ENCODE measurements at regions not wholly inside any gene's neighbourhood (a gene's known extent, or its start where the extent isn't known, plus 50 kb on each side); places are given as distances from the start of the nearest gene placed in this dataset.
"Not testable (repeated sequence)": the region's sequence is repeated elsewhere in the genome, so short reads cannot be mapped to it uniquely, and the experiment has no call there.

GRCh38 chr10:51014680-51015389 is 59.5 kb upstream of the PRKG1 start:
- TF ChIP-seq FOXA2 (IDR thresholded peaks at IDR 0.05) (no peak), ZBTB33 (IDR thresholded peaks at IDR 0.05) (no peak), YY1 (IDR thresholded peaks at IDR 0.05) (no peak), ATF3 (IDR thresholded peaks at IDR 0.05) (no peak), HNF4A (conservative IDR thresholded peaks at IDR 0.05) (no peak), HNF4G (IDR thresholded peaks at IDR 0.05) (no peak), TAF1 (conservative IDR thresholded peaks at IDR 0.05) (no peak), FOXA1 (IDR thresholded peaks at IDR 0.05) (no peak), RAD21 (IDR thresholded peaks at IDR 0.05) (no peak), SP1 (IDR thresholded peaks at IDR 0.05) (no peak), MAX (IDR thresholded peaks at IDR 0.05) (no peak), GABPA (IDR thresholded peaks at IDR 0.05 in 1 of 2, conservative IDR thresholded peaks at IDR 0.05 in 1 of 2) (no peak), RXRA (IDR thresholded peaks at IDR 0.05) (no peak), EGR1 (IDR thresholded peaks at IDR 0.05; ENCODE audit: low read depth in 2 of 2) (no peak), CTCF (IDR thresholded peaks at IDR 0.05; ENCODE audit: low read depth, low read length, missing input control) (no peak), REST (IDR thresholded peaks at IDR 0.05) (no peak), NR2F2 (IDR thresholded peaks at IDR 0.05) (no peak)
- no peak overlapping the region for H3K9ac ChIP-seq (ENCODE audit: low read depth in 1 of 2, low read length in 2 of 2)
- WGBS = 37% methylated on average over 4 of the region's 4 CpGs
- H3K27ac ChIP-seq (ENCODE audit: low read depth in 1 of 2, low read length in 2 of 2) = no peak overlapping the region
- no peaks in the 10 kb centered on the region for H3K27me3 ChIP-seq (ENCODE audit: control insufficient read depth in 4 of 4, insufficient read depth in 4 of 4, low read length in 3 of 4)
- H3K9me3 ChIP-seq (ENCODE audit: control insufficient read depth in 4 of 4, low read length in 3 of 4) = no peaks in the 10 kb centered on the region
- no peaks in the 10 kb centered on the region for H3K4me1 ChIP-seq (ENCODE audit: control insufficient read depth in 4 of 4, insufficient read depth in 4 of 4, low read length in 3 of 4)
- H3K36me3 ChIP-seq (ENCODE audit: control insufficient read depth in 4 of 4, insufficient read depth in 3 of 4, low read depth in 1 of 4, low read length in 3 of 4) = no peaks in the 10 kb centered on the region
- DNase-seq (ENCODE audit: low spot score) = no peak
- H3K4me3 ChIP-seq (ENCODE audit: low read depth in 1 of 3, low read length in 3 of 3) = no peak overlapping the region

- DNase-seq (ENCODE audit: low spot score) = not testable (repeated sequence)
Observed at GRCh38 chr10:51015390-51015754, 58.9 kb upstream of the PRKG1 start.

More at GRCh38 chr10:51015390-51015754, 58.9 kb upstream of the PRKG1 start:
- not testable (repeated sequence) for H3K4me3 ChIP-seq (ENCODE audit: low read depth in 1 of 3, low read length in 3 of 3); H3K9ac ChIP-seq (ENCODE audit: low read depth in 1 of 2, low read length in 2 of 2); H3K36me3 ChIP-seq (ENCODE audit: control insufficient read depth in 4 of 4, insufficient read depth in 3 of 4, low read depth in 1 of 4, low read length in 3 of 4); H3K27ac ChIP-seq (ENCODE audit: low read depth in 1 of 2, low read length in 2 of 2); H3K9me3 ChIP-seq (ENCODE audit: control insufficient read depth in 4 of 4, low read length in 3 of 4); H3K27me3 ChIP-seq (ENCODE audit: control insufficient read depth in 4 of 4, insufficient read depth in 4 of 4, low read length in 3 of 4); H3K4me1 ChIP-seq (ENCODE audit: control insufficient read depth in 4 of 4, insufficient read depth in 4 of 4, low read length in 3 of 4)

Measured in liver (tissue), 8 donors.